H1 (cell line): ENCODE measurements at regions not wholly inside any gene's neighbourhood (a gene's known extent, or its start where the extent isn't known, plus 50 kb on each side); places are given as distances from the start of the nearest gene placed in this dataset.

ENCODE experiments used
- GTF2F1 ChIP-seq: IDR thresholded peaks from 2 replicates; pipeline ENCODE4 v1.6.1; 2012; ENCODE audit warnings: low read depth, low read length, improper control_type of control experiment, borderline replicate concordance
- RFX5 ChIP-seq: IDR thresholded peaks from 2 replicates; pipeline ENCODE4 v1.6.1; 2011; ENCODE audit warnings: low read depth, low read length, improper control_type of control experiment, borderline replicate concordance

DNA sequence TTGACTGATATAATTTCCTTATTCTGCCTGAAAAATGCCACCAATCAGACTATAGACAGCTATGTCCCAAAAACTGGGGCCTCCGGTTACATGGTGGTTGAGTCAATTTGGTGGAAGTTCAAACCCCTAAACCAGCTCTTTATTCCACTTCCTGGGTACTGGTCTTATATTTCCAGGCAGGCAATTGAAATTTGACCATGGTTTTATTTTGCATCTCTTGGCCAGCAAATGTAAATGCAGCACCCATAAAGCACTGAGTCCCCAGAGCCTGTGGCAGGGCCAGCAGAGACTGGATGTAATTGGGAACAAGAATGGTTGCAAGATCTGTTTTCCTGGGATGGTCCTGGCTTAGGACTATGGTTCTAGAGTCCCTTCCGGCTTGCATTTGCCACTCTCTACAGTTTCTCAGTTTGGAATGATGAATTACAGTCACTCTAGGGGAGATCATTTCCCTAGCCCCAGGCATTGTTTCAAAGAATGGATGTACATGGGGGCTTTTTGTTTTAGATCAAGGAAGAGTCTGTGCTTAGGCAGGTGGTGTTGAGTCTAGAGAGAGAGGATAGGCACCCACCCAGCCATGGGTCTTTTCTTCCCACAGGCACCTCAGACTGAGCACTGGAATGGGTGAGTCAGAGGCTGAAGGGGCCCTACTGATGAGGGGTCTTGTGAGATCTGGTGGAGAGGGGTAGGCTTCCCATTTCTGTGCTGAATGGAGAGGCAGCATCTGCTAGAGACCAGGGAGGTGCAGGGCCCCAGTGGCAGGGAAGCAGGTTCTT is 108.4 kb upstream of the CDC42EP3 start (continued):
- TF ChIP-seq GTF2F1: no peak
- no peak for TF ChIP-seq RFX5
